RWPE2 (cell line): ENCODE measurements at regions not wholly inside any gene's neighbourhood (a gene's known extent, or its start where the extent isn't known, plus 50 kb on each side); places are given as distances from the start of the nearest gene placed in this dataset.

Experiments
- ATAC-seq: fragments of 200-7000 bp; cut with Tn5 transposase; 3 replicates; pipeline ENCODE4 v1.9.1; 2021; ENCODE audit warnings: low read depth
- DNase-seq: peaks from one replicate; pipeline ENCODE4 v3.0.0-alpha.2; 2020; ENCODE audit warnings: low spot score
- H3K27ac ChIP-seq: fragments of 450-650 bp; 2 replicates; pipeline ENCODE4 v1.5.1; 2017; ENCODE audit warnings: mild to moderate bottlenecking; ENCODE audit not compliant: poor library complexity, severe bottlenecking
- H3K27me3 ChIP-seq: fragments of 250-450 bp; sonication (Bioruptor Pico); 2 replicates; pipeline ENCODE4 v1.5.1; 2021; ENCODE audit warnings: mild to moderate bottlenecking, moderate library complexity; ENCODE audit not compliant: insufficient read depth, poor library complexity, severe bottlenecking
- H3K36me3 ChIP-seq: fragments of 250-450 bp; sonication (Bioruptor Pico); 2 replicates; pipeline ENCODE4 v1.5.1; 2020; ENCODE audit warnings: low read depth, mild to moderate bottlenecking, moderate library complexity
- H3K4me1 ChIP-seq: fragments of 250-450 bp; sonication (Bioruptor Pico); 2 replicates; pipeline ENCODE4 v1.5.1; 2021; ENCODE audit warnings: mild to moderate bottlenecking, moderate library complexity; ENCODE audit not compliant: insufficient read depth, poor library complexity, severe bottlenecking
- H3K4me3 ChIP-seq: fragments of 250-450 bp; sonication (Bioruptor Pico); 2 replicates; pipeline ENCODE4 v1.5.1; 2021; ENCODE audit warnings: mild to moderate bottlenecking, moderate library complexity; ENCODE audit not compliant: severe bottlenecking
- H3K9me3 ChIP-seq: fragments of 250-450 bp; sonication (Bioruptor Pico); 2 replicates; pipeline ENCODE4 v1.5.1; 2021; ENCODE audit warnings: mild to moderate bottlenecking, moderate library complexity; ENCODE audit not compliant: severe bottlenecking
- CTCF ChIP-seq: fragments of 450-650 bp; IDR thresholded peaks from one replicate; pipeline ENCODE4 v1.5.1; 2017; ENCODE audit warnings: mild to moderate bottlenecking, moderate library complexity; ENCODE audit not compliant: poor library complexity, severe bottlenecking

- no peak for ATAC-seq
Observed at GRCh38 chr2:104704496-104705245, 149.2 kb upstream of the POU3F3 start.

GRCh38 chr2:104707056-104707455, 146.9 kb upstream of the POU3F3 start:
- no peaks in the 10 kb centered on the region for H3K36me3 ChIP-seq
- H3K4me1 ChIP-seq = no peaks in the 10 kb centered on the region
- no peaks in the 10 kb centered on the region for H3K9me3 ChIP-seq
- ATAC-seq (no peak), DNase-seq (no peak)
- no peak overlapping the region for H3K27ac ChIP-seq
- H3K4me3 ChIP-seq = no peak overlapping the region
- peaks cover 39% of the 10 kb centered on the region for H3K27me3 ChIP-seq
- no peak for TF ChIP-seq CTCF

More at GRCh38 chr2:104704496-104705245, 149.2 kb upstream of the POU3F3 start:
- no peaks in the 10 kb centered on the region for H3K4me1 ChIP-seq
- TF ChIP-seq CTCF = no peak
- no peaks in the 10 kb centered on the region for H3K36me3 ChIP-seq
- H3K9me3 ChIP-seq = no peaks in the 10 kb centered on the region
- DNase-seq = no peak
- H3K4me3 ChIP-seq = no peak overlapping the region
- no peak overlapping the region for H3K27ac ChIP-seq
- H3K27me3 ChIP-seq = peaks cover 60% of the 10 kb centered on the region

GRCh38 chr2:104708967-104709366, 144.9 kb upstream of the POU3F3 start:
- no peak for DNase-seq
- H3K9me3 ChIP-seq = no peaks in the 10 kb centered on the region

GRCh38 chr2:104716061-104716460, 137.9 kb upstream of the POU3F3 start:
- no peak for ATAC-seq

More at GRCh38 chr2:104708967-104709366, 144.9 kb upstream of the POU3F3 start:
- Histone ChIP-seq H3K4me1 (no peaks in the 10 kb centered on the region), H3K36me3 (no peaks in the 10 kb centered on the region), H3K27me3 (peaks cover 20% of the 10 kb centered on the region), H3K4me3 (no peak overlapping the region), H3K27ac (no peak overlapping the region)
- TF ChIP-seq CTCF = no peak
- ATAC-seq = no peak

More at GRCh38 chr2:104716061-104716460, 137.9 kb upstream of the POU3F3 start:
- Histone ChIP-seq H3K27ac (no peak overlapping the region), H3K4me1 (no peaks in the 10 kb centered on the region), H3K4me3 (no peak overlapping the region), H3K9me3 (no peaks in the 10 kb centered on the region), H3K36me3 (no peaks in the 10 kb centered on the region), H3K27me3 (no peaks in the 10 kb centered on the region)
- no peak for DNase-seq
- no peak for TF ChIP-seq CTCF
